ENCODE measurements at regions not wholly inside any gene's neighbourhood (a gene's known extent, or its start where the extent isn't known, plus 50 kb on each side); places are given as distances from the start of the nearest gene placed in this dataset.

DNA sequence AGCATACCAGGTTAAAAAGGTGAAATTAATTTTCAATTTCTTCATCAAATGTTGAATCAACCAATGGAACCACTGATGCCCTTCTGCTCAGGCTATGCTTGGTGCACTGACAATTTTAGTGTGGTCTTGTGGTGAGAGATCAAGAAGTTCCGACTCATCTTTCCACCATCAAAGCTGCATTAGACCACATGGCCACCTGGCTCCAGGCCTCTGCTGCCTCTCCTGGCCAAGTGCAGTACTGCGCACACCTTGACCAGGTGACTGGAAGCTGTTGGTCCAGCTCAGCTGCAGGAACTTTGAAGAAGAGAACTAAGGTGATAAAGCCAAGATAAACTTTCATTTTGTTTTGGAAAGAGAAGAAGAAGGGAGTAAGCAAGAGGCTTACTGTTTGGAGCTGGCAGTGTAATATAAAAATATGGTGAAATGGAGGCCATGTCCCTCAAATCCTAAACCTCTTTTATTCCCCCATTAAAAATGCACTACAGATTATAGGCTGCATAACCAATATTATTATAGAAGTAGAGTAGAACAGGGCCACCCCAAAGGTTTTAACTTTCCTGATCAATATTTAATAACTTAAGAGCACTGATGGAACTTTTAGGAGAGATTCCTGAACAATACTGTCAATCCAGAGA is 315.5 kb upstream of the C9orf72 start:
- no peak for TF ChIP-seq POLR2A (IDR thresholded peaks at IDR 0.05; ENCODE audit: low read length)
- no peak for TF ChIP-seq GATA1 (IDR thresholded peaks at IDR 0.05; ENCODE audit: low read depth, low read length)

Measured in erythroblast (primary cell).